ENCODE measurements at regions not wholly inside any gene's neighbourhood (a gene's known extent, or its start where the extent isn't known, plus 50 kb on each side); places are given as distances from the start of the nearest gene placed in this dataset.

DNA sequence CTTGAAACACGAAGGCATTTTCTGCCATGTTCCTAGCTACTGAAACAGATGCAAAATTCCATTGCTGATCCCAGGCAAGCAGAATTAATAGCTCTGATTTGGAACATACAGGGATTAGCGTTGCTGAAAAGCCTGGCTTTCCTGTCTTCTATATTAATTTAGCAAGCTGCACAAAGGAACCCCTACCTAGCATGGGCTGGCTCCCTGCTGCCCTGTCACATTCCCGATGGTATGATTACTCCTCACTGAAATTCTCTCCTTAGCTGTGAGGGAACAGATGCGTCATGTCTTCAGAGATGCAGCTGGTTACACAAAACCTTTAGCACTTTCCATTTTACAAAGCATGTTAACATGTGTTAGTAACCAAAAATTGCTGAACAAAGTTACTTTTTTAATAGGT lies 878.9 kb downstream of the TYW1 start:
- Histone ChIP-seq H3K4me3 (ENCODE audit: insufficient read depth in 1 of 2, low read depth in 1 of 2, low read length in 2 of 2) (no peak overlapping the region), H3K18ac (ENCODE audit: low read depth in 1 of 2, low read length in 2 of 2) (no peak overlapping the region), H2BK5ac (ENCODE audit: low read depth, low read length, poor library complexity, severe bottlenecking) (no peak overlapping the region), H2AFZ (ENCODE audit: low read depth, low read length) (no peak overlapping the region), H4K8ac (ENCODE audit: low read length) (no peak overlapping the region), H3K4me2 (ENCODE audit: low read length, poor library complexity, severe bottlenecking) (no peak overlapping the region), H3K36me3 (ENCODE audit: control insufficient read depth in 1 of 2, insufficient read depth in 2 of 2, low read depth in 1 of 2, low read length in 2 of 2) (no peaks in the 10 kb centered on the region), H3K9ac (ENCODE audit: low read length) (no peak overlapping the region), H3K79me1 (replicated peaks; ENCODE audit: low read length, poor library complexity, severe bottlenecking) (no peaks in the 10 kb centered on the region), H4K91ac (ENCODE audit: low read length) (no peak overlapping the region), H3K4ac (ENCODE audit: low read depth in 1 of 2, low read length in 2 of 2) (no peak overlapping the region), H3K4me1 (ENCODE audit: control insufficient read depth, insufficient read depth, low read depth, low read length) (no peaks in the 10 kb centered on the region), H2BK15ac (ENCODE audit: low read depth, poor library complexity, severe bottlenecking) (no peak overlapping the region), H3K9me3 (ENCODE audit: control insufficient read depth, low read length) (no peaks in the 10 kb centered on the region), H3K27ac (ENCODE audit: low read length, poor library complexity, severe bottlenecking) (no peak overlapping the region), H2BK120ac (ENCODE audit: low read depth, low read length) (no peak overlapping the region), H2AK5ac (ENCODE audit: low read length, severe bottlenecking) (no peak overlapping the region), H3K23ac (ENCODE audit: low read length in 2 of 2) (no peak overlapping the region), H2BK12ac (ENCODE audit: low read length in 2 of 2) (no peak overlapping the region), H3K27me3 (ENCODE audit: control insufficient read depth in 1 of 2, insufficient read depth in 1 of 2, low read length in 2 of 2) (no peaks in the 10 kb centered on the region), H3K14ac (ENCODE audit: low read length in 2 of 2) (no peak overlapping the region)
- WGBS = 66% methylated on average over 3 of the region's 4 CpGs
- DNase-seq = no peak

DNA sequence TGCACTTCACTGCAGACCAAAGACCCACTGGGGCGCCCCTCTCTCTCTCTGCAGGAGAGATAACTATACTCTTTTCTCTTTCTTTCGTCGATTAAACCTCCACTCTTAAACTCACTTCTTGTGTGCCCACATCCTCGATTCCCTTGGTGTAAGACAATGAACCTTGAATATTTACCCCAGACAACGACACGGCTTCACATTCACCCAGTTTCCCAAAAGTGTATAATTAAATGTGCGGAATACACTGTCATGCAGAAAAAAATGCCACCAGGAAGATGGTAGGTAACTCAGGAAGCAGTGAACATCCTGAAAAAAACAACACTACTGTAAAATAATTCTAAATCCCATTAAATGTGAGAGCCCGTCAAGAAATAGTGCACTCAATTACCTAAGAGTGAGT lies 882.2 kb downstream of the TYW1 start:
- 71% methylated on average over 7 of the region's 8 CpGs for WGBS
- no peak overlapping the region for H3K23ac ChIP-seq (ENCODE audit: low read length in 2 of 2)

DNA sequence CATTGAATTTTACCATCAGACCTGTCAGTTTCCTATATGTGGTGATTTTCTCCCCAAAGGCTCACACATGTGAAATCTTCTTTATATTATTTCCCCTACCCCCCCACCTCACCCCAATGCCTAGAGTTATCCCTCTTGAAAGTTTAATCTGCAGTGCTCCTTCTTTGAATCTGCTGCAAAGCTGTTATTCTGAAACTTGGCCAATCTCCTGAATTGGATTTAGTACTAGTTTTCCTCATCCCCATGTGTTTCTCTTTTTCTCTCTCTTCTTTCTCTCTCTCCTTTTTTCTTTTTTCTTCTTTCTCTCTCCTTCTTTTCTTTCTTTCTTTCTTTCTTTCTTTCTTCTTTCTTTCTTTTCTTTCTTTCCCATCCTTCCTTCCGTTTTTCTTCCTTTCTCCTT lies 886.2 kb downstream of the TYW1 start:
- H3K9ac ChIP-seq (ENCODE audit: low read length) = no peak overlapping the region
- no peak overlapping the region for H4K91ac ChIP-seq (ENCODE audit: low read length)
- no peak overlapping the region for H4K8ac ChIP-seq (ENCODE audit: low read length)
- H3K4me3 ChIP-seq (ENCODE audit: insufficient read depth in 1 of 2, low read depth in 1 of 2, low read length in 2 of 2) = no peak overlapping the region
- H2AFZ ChIP-seq (ENCODE audit: low read depth, low read length) = no peak overlapping the region
- peaks cover 3% of the 10 kb centered on the region for H3K9me3 ChIP-seq (ENCODE audit: control insufficient read depth, low read length)
- no peak overlapping the region for H3K4me2 ChIP-seq (ENCODE audit: low read length, poor library complexity, severe bottlenecking)
- DNase-seq = no peak
- no peak overlapping the region for H3K23ac ChIP-seq (ENCODE audit: low read length in 2 of 2)
- no peak overlapping the region for H3K27ac ChIP-seq (ENCODE audit: low read length, poor library complexity, severe bottlenecking)
- no peak overlapping the region for H3K14ac ChIP-seq (ENCODE audit: low read length in 2 of 2)
- no peaks in the 10 kb centered on the region for H3K79me1 ChIP-seq (replicated peaks; ENCODE audit: low read length, poor library complexity, severe bottlenecking)
- no peak overlapping the region for H2BK5ac ChIP-seq (ENCODE audit: low read depth, low read length, poor library complexity, severe bottlenecking)
- H2BK120ac ChIP-seq (ENCODE audit: low read depth, low read length) = no peak overlapping the region
- no peak overlapping the region for H3K18ac ChIP-seq (ENCODE audit: low read depth in 1 of 2, low read length in 2 of 2)
- no peak overlapping the region for H2BK12ac ChIP-seq (ENCODE audit: low read length in 2 of 2)
- H2AK5ac ChIP-seq (ENCODE audit: low read length, severe bottlenecking) = no peak overlapping the region
- WGBS = 42% methylated on average over 1 of the region's 1 CpG
- H2BK15ac ChIP-seq (ENCODE audit: low read depth, poor library complexity, severe bottlenecking) = no peak overlapping the region
- H3K4me1 ChIP-seq (ENCODE audit: control insufficient read depth, insufficient read depth, low read depth, low read length) = no peaks in the 10 kb centered on the region
- H3K27me3 ChIP-seq (ENCODE audit: control insufficient read depth in 1 of 2, insufficient read depth in 1 of 2, low read length in 2 of 2) = no peaks in the 10 kb centered on the region
- no peak overlapping the region for H3K4ac ChIP-seq (ENCODE audit: low read depth in 1 of 2, low read length in 2 of 2)
- H3K36me3 ChIP-seq (ENCODE audit: control insufficient read depth in 1 of 2, insufficient read depth in 2 of 2, low read depth in 1 of 2, low read length in 2 of 2) = no peaks in the 10 kb centered on the region

More for the DNA sequence above, 882.2 kb downstream of the TYW1 start:
- Histone ChIP-seq H3K4me3 (ENCODE audit: insufficient read depth in 1 of 2, low read depth in 1 of 2, low read length in 2 of 2) (no peak overlapping the region), H2BK12ac (ENCODE audit: low read length in 2 of 2) (no peak overlapping the region), H4K91ac (ENCODE audit: low read length) (no peak overlapping the region), H3K4ac (ENCODE audit: low read depth in 1 of 2, low read length in 2 of 2) (no peak overlapping the region), H3K79me1 (replicated peaks; ENCODE audit: low read length, poor library complexity, severe bottlenecking) (no peaks in the 10 kb centered on the region), H3K36me3 (ENCODE audit: control insufficient read depth in 1 of 2, insufficient read depth in 2 of 2, low read depth in 1 of 2, low read length in 2 of 2) (no peaks in the 10 kb centered on the region), H3K18ac (ENCODE audit: low read depth in 1 of 2, low read length in 2 of 2) (no peak overlapping the region), H2BK120ac (ENCODE audit: low read depth, low read length) (no peak overlapping the region), H3K27ac (ENCODE audit: low read length, poor library complexity, severe bottlenecking) (no peak overlapping the region), H3K4me2 (ENCODE audit: low read length, poor library complexity, severe bottlenecking) (no peak overlapping the region), H3K9ac (ENCODE audit: low read length) (no peak overlapping the region), H2BK5ac (ENCODE audit: low read depth, low read length, poor library complexity, severe bottlenecking) (no peak overlapping the region), H3K14ac (ENCODE audit: low read length in 2 of 2) (no peak overlapping the region), H3K4me1 (ENCODE audit: control insufficient read depth, insufficient read depth, low read depth, low read length) (no peaks in the 10 kb centered on the region), H3K27me3 (ENCODE audit: control insufficient read depth in 1 of 2, insufficient read depth in 1 of 2, low read length in 2 of 2) (no peaks in the 10 kb centered on the region), H2AK5ac (ENCODE audit: low read length, severe bottlenecking) (no peak overlapping the region), H4K8ac (ENCODE audit: low read length) (no peak overlapping the region), H2AFZ (ENCODE audit: low read depth, low read length) (no peak overlapping the region), H3K9me3 (ENCODE audit: control insufficient read depth, low read length) (no peaks in the 10 kb centered on the region), H2BK15ac (ENCODE audit: low read depth, poor library complexity, severe bottlenecking) (no peak overlapping the region)
- no peak for DNase-seq

DNA sequence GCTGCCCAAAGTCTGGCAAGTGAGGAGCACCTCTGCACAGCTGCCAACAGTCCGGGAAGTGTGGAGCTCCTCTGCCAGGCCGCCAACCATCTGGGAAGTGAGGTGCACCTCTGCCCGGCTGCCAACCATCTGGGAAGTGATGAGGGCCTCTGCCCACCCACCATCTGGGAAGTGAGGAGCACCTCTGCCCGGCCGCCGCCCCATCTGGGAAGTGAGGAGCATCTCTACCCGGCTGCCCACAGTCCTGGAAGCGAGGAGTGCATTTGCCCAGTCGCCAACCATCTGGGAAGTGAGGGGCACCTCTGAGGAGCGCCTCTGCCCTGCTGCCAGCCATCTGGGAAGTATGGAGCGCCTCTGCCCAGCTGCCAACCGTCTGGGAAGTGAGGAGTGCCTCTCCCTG lies 893.7 kb downstream of the TYW1 start:
- Histone ChIP-seq H3K18ac (ENCODE audit: low read depth in 1 of 2, low read length in 2 of 2) (no peak overlapping the region), H2BK5ac (ENCODE audit: low read depth, low read length, poor library complexity, severe bottlenecking) (no peak overlapping the region)
- no peak for DNase-seq

More for the DNA sequence above, 893.7 kb downstream of the TYW1 start:
- no peaks in the 10 kb centered on the region for H3K27me3 ChIP-seq (ENCODE audit: control insufficient read depth in 1 of 2, insufficient read depth in 1 of 2, low read length in 2 of 2)
- H4K8ac ChIP-seq (ENCODE audit: low read length) = no peak overlapping the region
- H3K27ac ChIP-seq (ENCODE audit: low read length, poor library complexity, severe bottlenecking) = no peak overlapping the region
- no peak overlapping the region for H3K4me3 ChIP-seq (ENCODE audit: insufficient read depth in 1 of 2, low read depth in 1 of 2, low read length in 2 of 2)
- no peaks in the 10 kb centered on the region for H3K79me1 ChIP-seq (replicated peaks; ENCODE audit: low read length, poor library complexity, severe bottlenecking)
- H3K36me3 ChIP-seq (ENCODE audit: control insufficient read depth in 1 of 2, insufficient read depth in 2 of 2, low read depth in 1 of 2, low read length in 2 of 2) = no peaks in the 10 kb centered on the region
- WGBS = 66% methylated on average over 12 of the region's 12 CpGs
- no peak overlapping the region for H3K14ac ChIP-seq (ENCODE audit: low read length in 2 of 2)
- H3K23ac ChIP-seq (ENCODE audit: low read length in 2 of 2) = no peak overlapping the region
- H3K4ac ChIP-seq (ENCODE audit: low read depth in 1 of 2, low read length in 2 of 2) = no peak overlapping the region
- H3K9me3 ChIP-seq (ENCODE audit: control insufficient read depth, low read length) = peaks cover 3% of the 10 kb centered on the region
- H3K4me1 ChIP-seq (ENCODE audit: control insufficient read depth, insufficient read depth, low read depth, low read length) = no peaks in the 10 kb centered on the region
- no peak overlapping the region for H4K91ac ChIP-seq (ENCODE audit: low read length)
- H2BK12ac ChIP-seq (ENCODE audit: low read length in 2 of 2) = no peak overlapping the region
- no peak overlapping the region for H2BK15ac ChIP-seq (ENCODE audit: low read depth, poor library complexity, severe bottlenecking)
- no peak overlapping the region for H2AFZ ChIP-seq (ENCODE audit: low read depth, low read length)
- no peak overlapping the region for H3K4me2 ChIP-seq (ENCODE audit: low read length, poor library complexity, severe bottlenecking)
- H2BK120ac ChIP-seq (ENCODE audit: low read depth, low read length) = no peak overlapping the region
- no peak overlapping the region for H3K9ac ChIP-seq (ENCODE audit: low read length)
- no peak overlapping the region for H2AK5ac ChIP-seq (ENCODE audit: low read length, severe bottlenecking)
